H1 (cell line): ENCODE measurements at regions not wholly inside any gene's neighbourhood (a gene's known extent, or its start where the extent isn't known, plus 50 kb on each side); places are given as distances from the start of the nearest gene placed in this dataset.
A peak's percentile ranks its signal among the peaks of the same experiment; 100 is the strongest.

Experiments
- CTCF ChIA-PET: fragments of 300-600 bp; sonication (Branson Sonifier 250); formaldehyde crosslinking; loops from one replicate; lab custom pipeline; 2021; ENCODE audit not compliant: partially characterized antibody; lab: Charles Lee
- POLR2A ChIA-PET: fragments of 300-600 bp; sonication (Branson Sonifier 250); formaldehyde crosslinking; loops from one replicate; lab custom pipeline; 2021; ENCODE audit warnings: inconsistent platforms; ENCODE audit not compliant: partially characterized antibody; lab: Charles Lee
- DNase-seq, 2 experiments: peaks; one replicate each; pipeline versions ENCODE4 v3.0.0 to v3.0.0-alpha.2; 2010 to 2022; ENCODE audit warnings: low spot score in 2 of 2, low read depth in 1 of 2, mixed read lengths in 1 of 2
- FAIRE-seq: peaks from 2 replicates; lab custom pipeline; 2011; peaks lifted over from hg19 to GRCh38; lab: Jason Lieb, UNC
- H2AFZ ChIP-seq: 2 replicates; pipeline ENCODE4 v1.8.1; 2012; ENCODE audit warnings: low read length, inconsistent platforms
- H2AK5ac ChIP-seq: 2 replicates; pipeline ENCODE4 v1.6.1; 2013; ENCODE audit warnings: low read depth, low read length
- H2BK120ac ChIP-seq: replicated peaks from 2 replicates; pipeline ENCODE3; 2013; ENCODE audit warnings: low read depth, low read length, inconsistent platforms
- H2BK12ac ChIP-seq: 2 replicates; pipeline ENCODE4 v1.6.1; 2013; ENCODE audit warnings: low read depth, low read length
- H2BK15ac ChIP-seq: 2 replicates; pipeline ENCODE4 v1.6.1; 2013; ENCODE audit warnings: low read length
- H2BK20ac ChIP-seq: 2 replicates; pipeline ENCODE4 v1.6.1; 2013; ENCODE audit warnings: low read length
- H2BK5ac ChIP-seq: 2 replicates; pipeline ENCODE4 v1.6.1; 2013; ENCODE audit warnings: low read depth, low read length
- H3K14ac ChIP-seq: 2 replicates; pipeline ENCODE4 v1.6.1; 2013; ENCODE audit warnings: inconsistent platforms; ENCODE audit not compliant: insufficient read length
- H3K18ac ChIP-seq: 2 replicates; pipeline ENCODE4 v1.6.1; 2013; ENCODE audit warnings: low read length; ENCODE audit errors: extremely low read depth
- H3K23ac ChIP-seq: 2 replicates; pipeline ENCODE4 v1.6.1; 2013; ENCODE audit warnings: inconsistent platforms; ENCODE audit not compliant: insufficient read length
- H3K23me2 ChIP-seq: 2 replicates; pipeline ENCODE4 v1.6.1; 2013; ENCODE audit warnings: low read depth, low read length
- H3K27ac ChIP-seq: 2 replicates; pipeline ENCODE4 v1.6.1; 2011; ENCODE audit warnings: low read depth, low read length, inconsistent platforms
- H3K27me3 ChIP-seq, 4 experiments: replicated peaks in 1 of 4; 1 replicate in 1 of 4; 2 replicates in 3 of 4; pipeline versions ENCODE4 v1.6.1 to v1.8.1; 2011 to 2013; ENCODE audit warnings: low read length in 3 of 4, mild to moderate bottlenecking in 3 of 4, inconsistent platforms in 2 of 4, mixed read lengths in 2 of 4, moderate library complexity in 1 of 4; ENCODE audit not compliant: control insufficient read depth in 3 of 4, insufficient read depth in 3 of 4; ENCODE audit errors: extremely low read depth in 1 of 4
- H3K36me3 ChIP-seq, 4 experiments: 2 replicates each; pipeline versions ENCODE4 v1.6.1 to v1.8.1; 2011 to 2013; ENCODE audit warnings: mild to moderate bottlenecking in 4 of 4, low read length in 3 of 4, moderate library complexity in 2 of 4, control low read depth in 1 of 4, inconsistent platforms in 1 of 4; ENCODE audit not compliant: insufficient read depth in 4 of 4, control insufficient read depth in 2 of 4
- H3K4ac ChIP-seq: replicated peaks from 2 replicates; pipeline ENCODE3; 2013; ENCODE audit warnings: low read length, low read depth, mixed read lengths, inconsistent platforms; ENCODE audit not compliant: insufficient read length
- H3K4me1 ChIP-seq, 4 experiments: replicated peaks in 1 of 4; 1 replicate in 1 of 4; 2 replicates in 3 of 4; pipeline versions ENCODE4 v1.6.1 to v1.8.1; 2011 to 2013; ENCODE audit warnings: low read length in 3 of 4, inconsistent platforms in 2 of 4, mixed read lengths in 1 of 4; ENCODE audit not compliant: insufficient read depth in 4 of 4, control insufficient read depth in 3 of 4
- H3K4me2 ChIP-seq, 2 experiments: 2 replicates each; pipeline versions ENCODE4 v1.6.1 to v1.8.1; 2011 to 2013; ENCODE audit warnings: low read depth in 2 of 2, low read length in 2 of 2, control low read depth in 1 of 2, inconsistent platforms in 1 of 2, mild to moderate bottlenecking in 1 of 2; ENCODE audit not compliant: insufficient read depth in 1 of 2
- H3K4me3 ChIP-seq, 4 experiments: fragments of 200-600, 300-600 bp in 1 of 4; sonication (generic), shearing (Covaris generic), sonication (Bioruptor Twin) in 1 of 4; 2 replicates each; pipeline versions ENCODE4 v1.5.1 to v1.8.1; 2011 to 2016; ENCODE audit warnings: low read length in 4 of 4, low read depth in 3 of 4, control low read depth in 2 of 4, inconsistent platforms in 2 of 4, mild to moderate bottlenecking in 2 of 4, mixed read lengths in 1 of 4, moderate library complexity in 1 of 4; ENCODE audit not compliant: insufficient read depth in 2 of 4; ENCODE audit errors: extremely low read depth in 1 of 4
- H3K56ac ChIP-seq: replicated peaks from 2 replicates; pipeline ENCODE3; 2013; ENCODE audit warnings: low read depth, mild to moderate bottlenecking, mixed read lengths, low read length, inconsistent platforms; ENCODE audit not compliant: insufficient read length
- H3K79me1 ChIP-seq: 2 replicates; pipeline ENCODE4 v1.6.1; 2013; ENCODE audit warnings: low read depth, low read length, control low read depth
- H3K79me2 ChIP-seq, 2 experiments: 2 replicates each; pipeline versions ENCODE4 v1.6.1 to v1.8.1; 2012 to 2013; ENCODE audit warnings: low read length in 2 of 2, mild to moderate bottlenecking in 2 of 2, inconsistent platforms in 1 of 2; ENCODE audit not compliant: insufficient read depth in 2 of 2, control insufficient read depth in 1 of 2
- H3K9ac ChIP-seq, 4 experiments: replicated peaks in 1 of 4; 1 replicate in 1 of 4; 2 replicates in 3 of 4; pipeline versions ENCODE4 v1.6.1 to v1.8.1; 2011 to 2013; ENCODE audit warnings: low read depth in 3 of 4, low read length in 3 of 4, control low read depth in 2 of 4, mild to moderate bottlenecking in 2 of 4, moderate library complexity in 2 of 4, inconsistent platforms in 1 of 4; ENCODE audit errors: extremely low read depth in 1 of 4
- H3K9me3 ChIP-seq, 2 experiments: 2 replicates each; pipeline versions ENCODE4 v1.6.1 to v1.8.1; 2012 to 2013; ENCODE audit warnings: mild to moderate bottlenecking in 2 of 2, moderate library complexity in 2 of 2, control low read depth in 1 of 2, inconsistent platforms in 1 of 2, low read depth in 1 of 2, low read length in 1 of 2, mixed read lengths in 1 of 2; ENCODE audit not compliant: insufficient read depth in 2 of 2
- H4K20me1 ChIP-seq, 2 experiments: replicated peaks in 1 of 2; 2 replicates each; pipeline versions ENCODE3 to v1.8.1; 2011 to 2013; ENCODE audit warnings: inconsistent platforms in 2 of 2, low read length in 2 of 2, mild to moderate bottlenecking in 1 of 2; ENCODE audit not compliant: insufficient read depth in 2 of 2, control insufficient read depth in 1 of 2
- H4K5ac ChIP-seq: 2 replicates; pipeline ENCODE4 v1.6.1; 2013; ENCODE audit warnings: low read length, low read depth, mixed read lengths, inconsistent platforms; ENCODE audit not compliant: insufficient read length
- H4K8ac ChIP-seq: 2 replicates; pipeline ENCODE4 v1.8.0; 2013; ENCODE audit warnings: mild to moderate bottlenecking, moderate library complexity, low read length, inconsistent platforms; ENCODE audit not compliant: insufficient read depth; ENCODE audit errors: extremely low read depth
- H4K91ac ChIP-seq: replicated peaks from 2 replicates; pipeline ENCODE3; 2013; ENCODE audit warnings: low read length, mixed read lengths, inconsistent platforms; ENCODE audit not compliant: insufficient read length
- ASH2L ChIP-seq: fragments of 200-600, 300-600 bp; sonication (generic); IDR thresholded peaks from one replicate; pipeline ENCODE4 v1.7.1; 2017; ENCODE audit warnings: low read length
- CEBPB ChIP-seq: IDR thresholded peaks from 2 replicates; pipeline ENCODE4 v1.6.1; 2012; ENCODE audit warnings: low read depth, low read length
- GTF2F1 ChIP-seq: IDR thresholded peaks from 2 replicates; pipeline ENCODE4 v1.6.1; 2012; ENCODE audit warnings: low read depth, low read length, improper control_type of control experiment, borderline replicate concordance
- JUN ChIP-seq: IDR thresholded peaks from 2 replicates; pipeline ENCODE4 v1.6.1; 2011; ENCODE audit warnings: low read depth, mild to moderate bottlenecking, improper control_type of control experiment, low read length
- MAFK ChIP-seq: IDR thresholded peaks from 2 replicates; pipeline ENCODE4 v1.6.1; 2012; ENCODE audit warnings: low read depth, mild to moderate bottlenecking, improper control_type of control experiment, low read length
- RBBP5 ChIP-seq: IDR thresholded peaks from 2 replicates; pipeline ENCODE4 v1.7.1; 2012; ENCODE audit warnings: low read depth, mild to moderate bottlenecking, inconsistent platforms, low read length, moderate library complexity, borderline replicate concordance
- SIX5 ChIP-seq: IDR thresholded peaks from 2 replicates; pipeline ENCODE4 v1.6.1; 2011; ENCODE audit warnings: mild to moderate bottlenecking, low read depth, low read length
- SP2 ChIP-seq: IDR thresholded peaks from 2 replicates; pipeline ENCODE4 v1.6.1; 2012; ENCODE audit warnings: mild to moderate bottlenecking, low read length, inconsistent platforms
- SP4 ChIP-seq: IDR thresholded peaks from 2 replicates; pipeline ENCODE4 v1.6.1; 2012; ENCODE audit warnings: low read length, inconsistent platforms
- SRF ChIP-seq: IDR thresholded peaks from 2 replicates; pipeline ENCODE4 v1.6.1; 2011; ENCODE audit warnings: mild to moderate bottlenecking, low read depth, low read length, moderate library complexity
- whole genome bisulfite sequencing, 2 experiments: shearing (Covaris generic) in 1 of 2; methylation state at CpG; one replicate each; pipeline versions ENCODE4 v1.1.6 to v1.1.7; 2013 to 2015; ENCODE audit warnings: low lambda C conversion rate in 2 of 2, mixed read lengths in 2 of 2, inconsistent platforms in 1 of 2, low coverage in 1 of 2, missing lambda C conversion rate in 1 of 2; ENCODE audit not compliant: insufficient replicate concordance in 2 of 2, insufficient coverage in 1 of 2, insufficient read length in 1 of 2; ENCODE audit errors: extremely low coverage in 1 of 2, missing lambda C conversion rate in 1 of 2; 5-methylcytosine and 5-hydroxymethylcytosine counted together
- TF ChIP-seq, protein P1 (sequence below), 3 experiments: IDR thresholded peaks; 1 replicate in 2 of 3; 2 replicates in 1 of 3; pipeline versions ENCODE4 v1.5.1 to v1.6.1; 2011; ENCODE audit warnings: low read length in 3 of 3, mild to moderate bottlenecking in 3 of 3, inconsistent platforms in 2 of 3, low read depth in 1 of 3, moderate library complexity in 1 of 3; ENCODE audit not compliant: insufficient read depth in 1 of 3; ENCODE audit errors: control extremely low read depth in 1 of 3
- TF ChIP-seq, protein P2 (sequence below): IDR thresholded peaks from 2 replicates; pipeline ENCODE4 v1.6.1; 2011; ENCODE audit warnings: low read depth, mild to moderate bottlenecking, low read length; ENCODE audit not compliant: insufficient read depth

DNA sequence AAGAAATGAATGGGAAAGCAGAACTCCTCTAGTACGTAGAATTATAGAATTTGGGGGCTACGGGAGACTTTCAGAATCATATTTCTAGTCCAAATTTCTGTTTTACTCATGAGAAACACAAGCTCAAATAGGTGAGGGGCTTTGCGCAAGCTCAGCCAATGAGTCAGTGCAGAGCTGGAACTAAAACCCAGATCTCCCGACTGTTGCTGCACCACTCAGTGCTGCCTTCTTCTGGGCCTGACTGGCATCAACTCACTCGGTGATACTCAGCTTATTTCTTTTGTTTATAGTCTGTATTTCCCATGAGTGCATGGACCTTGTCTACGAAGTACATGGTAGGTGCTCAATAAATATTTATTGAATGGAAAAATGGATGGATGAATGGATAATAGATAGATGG is 280.2 kb downstream of the CDK5RAP2 start:
- Histone ChIP-seq H2BK5ac (no peak overlapping the region), H4K20me1 (no peaks in the 10 kb centered on the region), H3K27ac (no peak overlapping the region), H3K27me3 (no peaks in the 10 kb centered on the region), H3K4me3 (no peak overlapping the region), H2BK20ac (no peak overlapping the region), H3K23me2 (no peaks in the 10 kb centered on the region; the same call in 1 of the 2 replicates), H3K18ac (no peak overlapping the region), H3K14ac (no peak overlapping the region), H2BK15ac (no peak overlapping the region), H3K9me3 (no peaks in the 10 kb centered on the region), H3K23ac (no peak overlapping the region), H4K91ac (no peak overlapping the region), H3K36me3 (no peaks in the 10 kb centered on the region), H2AFZ (no peak overlapping the region), H4K8ac (no peak overlapping the region), H3K4me1 (no peaks in the 10 kb centered on the region), H3K4ac (no peak overlapping the region), H3K9ac (no peak overlapping the region), H3K4me2 (no peak overlapping the region), H2BK120ac (no peak overlapping the region), H3K56ac (no peak overlapping the region), H3K79me1 (no peaks in the 10 kb centered on the region), H3K79me2 (no peaks in the 10 kb centered on the region), H2BK12ac (no peak overlapping the region), H2AK5ac (no peak overlapping the region), H4K5ac (no peak overlapping the region)
- no peak for FAIRE-seq
- POLR2A ChIA-PET, result no interaction called here
- WGBS, 2 experiments, result 76% methylated on average over 6 of the region's 6 CpGs; no CpG with 5 or more reads in 1 of the 2 experiments
- DNase-seq, result peak in 1 of 2 experiments; percentile 39
- CTCF ChIA-PET, result interaction anchor here (0.6 to 2.2 kb wide), 11 partner anchors 11 to 510 kb away, joined by 3 to 8 read pairs (median 3); no protein-coding TSS in a partner anchor
- no peak for TF ChIP-seq SIX5
- TF ChIP-seq, protein P1, sequence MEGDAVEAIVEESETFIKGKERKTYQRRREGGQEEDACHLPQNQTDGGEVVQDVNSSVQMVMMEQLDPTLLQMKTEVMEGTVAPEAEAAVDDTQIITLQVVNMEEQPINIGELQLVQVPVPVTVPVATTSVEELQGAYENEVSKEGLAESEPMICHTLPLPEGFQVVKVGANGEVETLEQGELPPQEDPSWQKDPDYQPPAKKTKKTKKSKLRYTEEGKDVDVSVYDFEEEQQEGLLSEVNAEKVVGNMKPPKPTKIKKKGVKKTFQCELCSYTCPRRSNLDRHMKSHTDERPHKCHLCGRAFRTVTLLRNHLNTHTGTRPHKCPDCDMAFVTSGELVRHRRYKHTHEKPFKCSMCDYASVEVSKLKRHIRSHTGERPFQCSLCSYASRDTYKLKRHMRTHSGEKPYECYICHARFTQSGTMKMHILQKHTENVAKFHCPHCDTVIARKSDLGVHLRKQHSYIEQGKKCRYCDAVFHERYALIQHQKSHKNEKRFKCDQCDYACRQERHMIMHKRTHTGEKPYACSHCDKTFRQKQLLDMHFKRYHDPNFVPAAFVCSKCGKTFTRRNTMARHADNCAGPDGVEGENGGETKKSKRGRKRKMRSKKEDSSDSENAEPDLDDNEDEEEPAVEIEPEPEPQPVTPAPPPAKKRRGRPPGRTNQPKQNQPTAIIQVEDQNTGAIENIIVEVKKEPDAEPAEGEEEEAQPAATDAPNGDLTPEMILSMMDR (IDR thresholded peaks at IDR 0.05; ENCODE audit: control extremely low read depth in 1 of 3, insufficient read depth in 1 of 3, low read depth in 1 of 3, low read length in 3 of 3), result peak; percentile 56 to 66 (median 60)
- no peak for TF ChIP-seq GTF2F1
- TF ChIP-seq SRF, result no peak
- no peak for TF ChIP-seq SP4
- no peak for TF ChIP-seq MAFK
- no peak for TF ChIP-seq SP2
- no peak for TF ChIP-seq JUN
- TF ChIP-seq, protein P2, sequence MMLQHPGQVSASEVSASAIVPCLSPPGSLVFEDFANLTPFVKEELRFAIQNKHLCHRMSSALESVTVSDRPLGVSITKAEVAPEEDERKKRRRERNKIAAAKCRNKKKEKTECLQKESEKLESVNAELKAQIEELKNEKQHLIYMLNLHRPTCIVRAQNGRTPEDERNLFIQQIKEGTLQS, result no peak
- no peak for TF ChIP-seq ASH2L
- TF ChIP-seq RBBP5, result no peak
- TF ChIP-seq CEBPB, result peak; percentile 51; the same call in 1 of the 2 replicates
